AG04450 (cell line): ENCODE measurements at regions not wholly inside any gene's neighbourhood (a gene's known extent, or its start where the extent isn't known, plus 50 kb on each side); places are given as distances from the start of the nearest gene placed in this dataset.

Source experiments
- CTCF ChIA-PET: fragments of 300-600, 350-600 bp; formaldehyde crosslinking; extraction: SDS; loops from one replicate; lab custom pipeline; 2022; ENCODE audit warnings: antibody characterized with exemption, inconsistent platforms; lab: Charles Lee
- POLR2A ChIA-PET: fragments of 350-600 bp; formaldehyde crosslinking; extraction: SDS; loops from one replicate; lab custom pipeline; 2021; ENCODE audit warnings: antibody characterized with exemption, inconsistent platforms; lab: Yijun Ruan, JAX
- DNase-seq: peaks from one replicate; pipeline ENCODE4 v3.0.0-alpha.2; 2011; ENCODE audit warnings: low read depth, low spot score
- H3K27ac ChIP-seq: one replicate; pipeline ENCODE4 v1.5.1; 2012; ENCODE audit warnings: low read depth, low read length, control low read depth
- H3K27me3 ChIP-seq: one replicate; pipeline ENCODE4 v1.6.0; 2012; ENCODE audit warnings: low read length; ENCODE audit not compliant: control insufficient read depth, insufficient read depth
- H3K4me3 ChIP-seq: 2 replicates; pipeline ENCODE4 v1.5.1; 2011; ENCODE audit warnings: mild to moderate bottlenecking, low read depth, low read length, control low read depth
- H3K9me3 ChIP-seq: 2 replicates; pipeline ENCODE4 v1.5.1; 2012; ENCODE audit warnings: low read length; ENCODE audit not compliant: control insufficient read depth, insufficient read depth
- TF ChIP-seq, protein P1 (sequence below): IDR thresholded peaks from 2 replicates; pipeline ENCODE4 v1.5.1; 2011; ENCODE audit warnings: low read depth, low read length, control low read depth, inconsistent platforms

DNA sequence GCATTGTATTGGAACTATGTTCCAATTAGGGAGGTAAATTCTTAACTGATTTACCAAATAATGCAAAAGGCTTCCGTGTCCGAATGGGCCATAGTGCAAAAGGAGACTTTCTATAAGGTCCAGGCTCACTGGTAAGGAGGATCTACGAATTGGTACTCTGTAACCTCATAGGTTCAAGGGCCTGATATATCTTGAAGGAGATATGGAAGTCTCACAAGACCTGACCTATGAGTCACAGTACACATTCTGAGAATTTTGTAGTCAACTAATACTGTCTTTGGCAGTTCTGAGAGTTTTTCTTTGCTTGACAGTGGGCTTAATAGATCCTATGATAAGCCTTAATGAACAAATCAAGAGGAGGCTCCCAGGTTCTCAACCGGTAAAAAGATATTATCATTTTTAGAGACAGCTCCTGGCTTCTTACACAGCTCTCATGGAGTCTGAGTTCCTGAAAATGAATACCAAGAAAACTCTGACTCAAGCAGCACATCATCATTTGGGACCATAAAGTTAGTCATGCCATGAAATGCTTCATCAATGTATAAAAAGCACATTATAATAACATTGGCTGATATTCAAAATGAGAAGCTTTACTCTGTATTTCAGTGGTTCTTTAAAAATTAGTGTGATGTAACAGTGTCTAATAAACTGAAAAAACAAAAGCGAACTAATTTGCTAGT lies 1275.2 kb upstream of the CRIM1 start:
- H3K27me3 ChIP-seq: no peaks in the 10 kb centered on the region
- ChIA-PET POLR2A (no interaction called here), CTCF (no interaction called here)
- no peak for DNase-seq
- TF ChIP-seq, protein P1, sequence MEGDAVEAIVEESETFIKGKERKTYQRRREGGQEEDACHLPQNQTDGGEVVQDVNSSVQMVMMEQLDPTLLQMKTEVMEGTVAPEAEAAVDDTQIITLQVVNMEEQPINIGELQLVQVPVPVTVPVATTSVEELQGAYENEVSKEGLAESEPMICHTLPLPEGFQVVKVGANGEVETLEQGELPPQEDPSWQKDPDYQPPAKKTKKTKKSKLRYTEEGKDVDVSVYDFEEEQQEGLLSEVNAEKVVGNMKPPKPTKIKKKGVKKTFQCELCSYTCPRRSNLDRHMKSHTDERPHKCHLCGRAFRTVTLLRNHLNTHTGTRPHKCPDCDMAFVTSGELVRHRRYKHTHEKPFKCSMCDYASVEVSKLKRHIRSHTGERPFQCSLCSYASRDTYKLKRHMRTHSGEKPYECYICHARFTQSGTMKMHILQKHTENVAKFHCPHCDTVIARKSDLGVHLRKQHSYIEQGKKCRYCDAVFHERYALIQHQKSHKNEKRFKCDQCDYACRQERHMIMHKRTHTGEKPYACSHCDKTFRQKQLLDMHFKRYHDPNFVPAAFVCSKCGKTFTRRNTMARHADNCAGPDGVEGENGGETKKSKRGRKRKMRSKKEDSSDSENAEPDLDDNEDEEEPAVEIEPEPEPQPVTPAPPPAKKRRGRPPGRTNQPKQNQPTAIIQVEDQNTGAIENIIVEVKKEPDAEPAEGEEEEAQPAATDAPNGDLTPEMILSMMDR: no peak
- H3K9me3 ChIP-seq: 0 out of 2 replicates have a peak, but pooled peaks cover 2% of the 10 kb centered on the region
- H3K4me3 ChIP-seq: no peak overlapping the region
- H3K27ac ChIP-seq: no peak overlapping the region

GRCh38 chr2:35067420-35067819 lies 1288.2 kb upstream of the CRIM1 start:
- ChIA-PET CTCF (no interaction called here), POLR2A (no interaction called here)
- Histone ChIP-seq H3K9me3 (peaks cover 11% of the 10 kb centered on the region; the same call in 1 of the 2 replicates), H3K27ac (no peak overlapping the region), H3K27me3 (no peaks in the 10 kb centered on the region), H3K4me3 (no peak overlapping the region)
- DNase-seq: no peak
- TF ChIP-seq, protein P1: no peak

DNA sequence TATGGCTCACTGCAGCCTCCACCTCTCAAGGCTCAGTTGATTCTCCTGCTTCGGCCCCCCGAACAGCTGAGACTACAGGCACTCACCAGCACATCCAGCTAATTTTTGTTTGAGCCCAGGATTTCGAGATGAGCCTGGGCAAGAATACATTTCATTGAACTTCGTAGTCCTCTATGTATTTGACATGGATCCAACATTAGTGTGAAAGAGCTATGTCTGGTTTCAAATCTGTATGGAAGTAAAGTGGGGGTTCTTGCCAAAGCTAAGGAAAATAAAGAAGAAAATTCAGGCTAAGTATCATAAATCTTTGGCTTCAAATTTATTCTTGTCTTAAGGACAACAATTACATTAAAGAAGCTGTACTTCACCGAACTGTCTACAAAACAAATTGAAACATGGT lies 1291.7 kb upstream of the CRIM1 start:
- no peak overlapping the region for H3K27ac ChIP-seq
- DNase-seq: no peak
- ChIA-PET CTCF (no interaction called here), POLR2A (no interaction called here)
- no peak overlapping the region for H3K4me3 ChIP-seq
- H3K9me3 ChIP-seq: peaks cover 11% of the 10 kb centered on the region; the same call in 1 of the 2 replicates
- H3K27me3 ChIP-seq: no peaks in the 10 kb centered on the region
- TF ChIP-seq, protein P1: no peak

DNA sequence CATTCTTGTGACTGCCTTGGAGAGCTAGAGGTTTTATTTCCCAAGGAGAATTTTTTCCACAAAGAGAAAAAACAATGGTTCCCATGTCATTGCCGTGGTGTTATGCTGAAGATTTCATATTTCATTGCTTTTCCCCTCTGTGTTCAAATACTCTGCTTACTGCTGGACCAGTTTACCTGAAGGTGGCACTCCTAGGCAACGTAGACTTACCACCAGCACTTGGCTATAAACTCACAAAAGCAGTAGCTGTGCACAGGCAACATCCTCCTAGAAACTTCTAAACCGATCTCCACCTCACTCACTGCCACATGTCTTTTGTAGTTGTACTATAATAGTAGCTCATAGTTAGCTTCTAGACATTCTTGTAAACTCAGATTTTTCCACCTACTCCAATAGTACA lies 1319.7 kb upstream of the CRIM1 start:
- DNase-seq: no peak
- CTCF ChIA-PET: no interaction called here
- Histone ChIP-seq H3K4me3 (no peak overlapping the region), H3K27me3 (no peaks in the 10 kb centered on the region), H3K9me3 (peaks cover 25% of the 10 kb centered on the region), H3K27ac (no peak overlapping the region)
- TF ChIP-seq, protein P1: no peak
- POLR2A ChIA-PET: no interaction called here

DNA sequence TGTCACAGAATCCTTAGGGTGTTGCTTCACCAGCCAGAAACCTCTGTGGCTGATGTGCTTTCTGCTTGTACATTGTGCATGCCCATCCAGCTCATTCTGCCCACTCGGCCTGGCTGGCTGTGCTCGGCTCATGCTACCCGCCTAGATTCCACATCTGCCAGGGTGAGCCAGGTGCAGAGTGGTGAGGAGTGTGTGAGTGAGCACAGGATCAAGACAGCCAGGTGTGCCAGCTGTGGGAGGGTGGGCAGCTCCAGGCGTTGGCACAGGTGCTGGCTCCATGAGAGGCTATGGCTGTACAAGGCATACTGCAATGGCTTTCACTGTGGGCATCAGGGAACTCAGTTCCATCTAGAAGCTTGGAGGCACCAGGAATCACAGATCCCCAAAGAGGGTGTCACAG lies 1321.8 kb upstream of the CRIM1 start:
- CTCF ChIA-PET: no interaction called here

More for the DNA sequence above, 1321.8 kb upstream of the CRIM1 start:
- DNase-seq: no peak
- no peaks in the 10 kb centered on the region for H3K27me3 ChIP-seq
- no peak overlapping the region for H3K27ac ChIP-seq
- TF ChIP-seq, protein P1: no peak
- H3K9me3 ChIP-seq: peaks cover 18% of the 10 kb centered on the region
- H3K4me3 ChIP-seq: no peak overlapping the region
- POLR2A ChIA-PET: no interaction called here
